ENCODE measurements at regions not wholly inside any gene's neighbourhood (a gene's known extent, or its start where the extent isn't known, plus 50 kb on each side); places are given as distances from the start of the nearest gene placed in this dataset.

GRCh38 chr3:6248528-6248927 is 612.4 kb upstream of the GRM7 start:
- DNase-seq (ENCODE audit: low read depth): no peak
- no peak overlapping the region for H3K4me3 ChIP-seq (ENCODE audit: low read depth, low read length)
- no peak for TF ChIP-seq CTCF (IDR thresholded peaks at IDR 0.05; ENCODE audit: insufficient read depth, low read depth, low read length, missing control alignments)

GRCh38 chr3:6249679-6250078 is 611.2 kb upstream of the GRM7 start:
- DNase-seq (ENCODE audit: low read depth): peak; percentile 65
- TF ChIP-seq CTCF (IDR thresholded peaks at IDR 0.05; ENCODE audit: insufficient read depth, low read depth, low read length, missing control alignments): no peak
- H3K4me3 ChIP-seq (ENCODE audit: low read depth, low read length): peak overlapping the region; percentile 20

- no peak for TF ChIP-seq CTCF (IDR thresholded peaks at IDR 0.05; ENCODE audit: insufficient read depth, low read depth, low read length, missing control alignments)
- H3K4me3 ChIP-seq (ENCODE audit: low read depth, low read length): peak overlapping the region; percentile 20; the same call in 1 of the 2 replicates
- peak; percentile 82 for DNase-seq (ENCODE audit: low read depth)
Observed at GRCh38 chr3:6250167-6250566, 610.7 kb upstream of the GRM7 start.

- no peak overlapping the region for H3K4me3 ChIP-seq (ENCODE audit: low read depth, low read length)
- DNase-seq (ENCODE audit: low read depth): no peak
- no peak for TF ChIP-seq CTCF (IDR thresholded peaks at IDR 0.05; ENCODE audit: insufficient read depth, low read depth, low read length, missing control alignments)
Observed at GRCh38 chr3:6251612-6252400, 609.1 kb upstream of the GRM7 start.

- no peak overlapping the region for H3K4me3 ChIP-seq (ENCODE audit: low read depth, low read length)
- TF ChIP-seq CTCF (IDR thresholded peaks at IDR 0.05; ENCODE audit: insufficient read depth, low read depth, low read length, missing control alignments): no peak
- DNase-seq (ENCODE audit: low read depth): no peak
Observed at GRCh38 chr3:6254490-6254889, 606.4 kb upstream of the GRM7 start.

GRCh38 chr3:6255229-6255628 is 605.7 kb upstream of the GRM7 start:
- H3K4me3 ChIP-seq (ENCODE audit: low read depth, low read length): no peak overlapping the region
- TF ChIP-seq CTCF (IDR thresholded peaks at IDR 0.05; ENCODE audit: insufficient read depth, low read depth, low read length, missing control alignments): no peak
- no peak for DNase-seq (ENCODE audit: low read depth)
